ENCODE measurements at regions not wholly inside any gene's neighbourhood (a gene's known extent, or its start where the extent isn't known, plus 50 kb on each side); places are given as distances from the start of the nearest gene placed in this dataset.

GRCh38 chr16:8026450-8026849 lies 563.9 kb downstream of the TMEM114 start:
- BruUV-seq (replicated peaks): no TSS peak
- POLR2A ChIA-PET: no interaction called here
- no peaks in the 10 kb centered on the region for H3K36me3 ChIP-seq (ENCODE audit: insufficient read depth, low read length)
- intact Hi-C loops (cut with micrococcal nuclease; ENCODE audit: unreplicated experiment): no loop called here
- H3K79me2 ChIP-seq (ENCODE audit: insufficient read depth, low read depth, low read length): no peaks in the 10 kb centered on the region
- H3K4me1 ChIP-seq (ENCODE audit: insufficient read depth, low read length, poor library complexity, severe bottlenecking): no peaks in the 10 kb centered on the region
- CTCF ChIA-PET (ENCODE audit: unreplicated experiment): no interaction called here
- no peak overlapping the region for H3K4me3 ChIP-seq (ENCODE audit: low read depth, low read length, poor library complexity, severe bottlenecking)
- H4K20me1 ChIP-seq (ENCODE audit: insufficient read depth, low read length): no peaks in the 10 kb centered on the region
- H3K9me2 ChIP-seq (ENCODE audit: insufficient read depth, low read length): no peaks in the 10 kb centered on the region
- no peak for DNase-seq (ENCODE audit: low spot score)
- no peak overlapping the region for H3K27ac ChIP-seq (ENCODE audit: low read depth, low read length, poor library complexity, severe bottlenecking)
- no peak overlapping the region for H2AFZ ChIP-seq (ENCODE audit: low read length)
- H3K4me2 ChIP-seq (ENCODE audit: low read length): no peak overlapping the region
- no peaks in the 10 kb centered on the region for H3K9me3 ChIP-seq (ENCODE audit: low read length)
- TF ChIP-seq CTCF (conservative IDR thresholded peaks at IDR 0.05; ENCODE audit: low read length) (no peak), EZH2phosphoT487 (IDR thresholded peaks at IDR 0.05; ENCODE audit: borderline replicate concordance, low read depth, low read length) (no peak)

GRCh38 chr16:8023326-8023725 lies 567.0 kb downstream of the TMEM114 start:
- H2AFZ ChIP-seq (ENCODE audit: low read length): no peak overlapping the region
- no peaks in the 10 kb centered on the region for H3K9me3 ChIP-seq (ENCODE audit: low read length)
- intact Hi-C loops (cut with micrococcal nuclease; ENCODE audit: unreplicated experiment): no loop called here
- H3K4me1 ChIP-seq (ENCODE audit: insufficient read depth, low read length, poor library complexity, severe bottlenecking): no peaks in the 10 kb centered on the region
- H3K9me2 ChIP-seq (ENCODE audit: insufficient read depth, low read length): no peaks in the 10 kb centered on the region
- H3K79me2 ChIP-seq (ENCODE audit: insufficient read depth, low read depth, low read length): no peaks in the 10 kb centered on the region
- no peak overlapping the region for H3K4me2 ChIP-seq (ENCODE audit: low read length)
- H4K20me1 ChIP-seq (ENCODE audit: insufficient read depth, low read length): no peaks in the 10 kb centered on the region
- ChIA-PET POLR2A (no interaction called here), CTCF (ENCODE audit: unreplicated experiment) (no interaction called here)
- no peaks in the 10 kb centered on the region for H3K36me3 ChIP-seq (ENCODE audit: insufficient read depth, low read length)
- no peak for DNase-seq (ENCODE audit: low spot score)
- no TSS peak for BruUV-seq (replicated peaks)
- no peak for TF ChIP-seq EZH2phosphoT487 (IDR thresholded peaks at IDR 0.05; ENCODE audit: borderline replicate concordance, low read depth, low read length)
- no peak for TF ChIP-seq CTCF (conservative IDR thresholded peaks at IDR 0.05; ENCODE audit: low read length)
- H3K27ac ChIP-seq (ENCODE audit: low read depth, low read length, poor library complexity, severe bottlenecking): no peak overlapping the region
- H3K4me3 ChIP-seq (ENCODE audit: low read depth, low read length, poor library complexity, severe bottlenecking): no peak overlapping the region

GRCh38 chr16:8005096-8005860 lies 585.0 kb downstream of the TMEM114 start:
- no peaks in the 10 kb centered on the region for H3K4me1 ChIP-seq (ENCODE audit: insufficient read depth, low read length, poor library complexity, severe bottlenecking)
- ChIA-PET POLR2A (no interaction called here), CTCF (ENCODE audit: unreplicated experiment) (no interaction called here)
- H3K79me2 ChIP-seq (ENCODE audit: insufficient read depth, low read depth, low read length): no peaks in the 10 kb centered on the region
- H3K4me2 ChIP-seq (ENCODE audit: low read length): no peak overlapping the region
- H3K9me3 ChIP-seq (ENCODE audit: low read length): no peaks in the 10 kb centered on the region
- H3K27ac ChIP-seq (ENCODE audit: low read depth, low read length, poor library complexity, severe bottlenecking): no peak overlapping the region
- no peak for DNase-seq (ENCODE audit: low spot score)
- no peaks in the 10 kb centered on the region for H4K20me1 ChIP-seq (ENCODE audit: insufficient read depth, low read length)
- no peak for TF ChIP-seq EZH2phosphoT487 (IDR thresholded peaks at IDR 0.05; ENCODE audit: borderline replicate concordance, low read depth, low read length)
- no peak for TF ChIP-seq CTCF (conservative IDR thresholded peaks at IDR 0.05; ENCODE audit: low read length)
- BruUV-seq (replicated peaks): no TSS peak
- H3K4me3 ChIP-seq (ENCODE audit: low read depth, low read length, poor library complexity, severe bottlenecking): no peak overlapping the region
- intact Hi-C loops (cut with micrococcal nuclease; ENCODE audit: unreplicated experiment): no loop called here
- no peaks in the 10 kb centered on the region for H3K36me3 ChIP-seq (ENCODE audit: insufficient read depth, low read length)
- no peaks in the 10 kb centered on the region for H3K9me2 ChIP-seq (ENCODE audit: insufficient read depth, low read length)
- no peak overlapping the region for H2AFZ ChIP-seq (ENCODE audit: low read length)

Measured in OCI-LY7 (cell line).